Suppressor macrophage treated with lipopolysaccharide for 1 hour (primary cell): ENCODE measurements at regions not wholly inside any gene's neighbourhood (a gene's known extent, or its start where the extent isn't known, plus 50 kb on each side); places are given as distances from the start of the nearest gene placed in this dataset.
A peak's percentile ranks its signal among the peaks of the same experiment; 100 is the strongest.

ENCODE experiments used
- DNase-seq, 3 donors: peaks; one replicate each; pipeline ENCODE4 v3.0.0-alpha.2; 2020 to 2022

GRCh38 chr4:112896609-112897190 lies 152.8 kb upstream of the ANK2 start:
- no peak for DNase-seq

GRCh38 chr4:112897543-112897942 lies 151.9 kb upstream of the ANK2 start:
- no peak for DNase-seq

GRCh38 chr4:112898357-112899141 lies 150.9 kb upstream of the ANK2 start:
- DNase-seq, result no peak

DNA sequence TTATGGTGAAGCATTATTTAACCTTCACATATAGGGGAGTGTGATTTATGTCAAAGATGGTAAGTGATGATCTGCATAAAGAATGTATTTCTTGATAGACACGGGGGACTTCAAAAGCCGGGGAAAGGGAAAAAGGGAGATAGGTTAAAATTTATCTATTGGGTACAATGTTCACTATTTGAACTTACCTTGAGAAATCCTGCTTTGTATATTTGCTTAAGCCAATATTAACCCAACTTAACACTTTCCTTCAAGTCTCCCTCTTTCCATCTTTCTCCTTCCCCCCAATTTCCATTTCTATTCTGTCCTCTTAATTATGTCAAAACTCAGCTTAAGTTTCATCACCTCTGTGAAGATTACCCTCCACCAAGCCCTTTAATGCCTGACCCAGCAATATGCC lies 149.0 kb upstream of the ANK2 start:
- DNase-seq, result no peak

- DNase-seq, result no peak
Observed at GRCh38 chr4:112901962-112902411, 147.5 kb upstream of the ANK2 start.

DNA sequence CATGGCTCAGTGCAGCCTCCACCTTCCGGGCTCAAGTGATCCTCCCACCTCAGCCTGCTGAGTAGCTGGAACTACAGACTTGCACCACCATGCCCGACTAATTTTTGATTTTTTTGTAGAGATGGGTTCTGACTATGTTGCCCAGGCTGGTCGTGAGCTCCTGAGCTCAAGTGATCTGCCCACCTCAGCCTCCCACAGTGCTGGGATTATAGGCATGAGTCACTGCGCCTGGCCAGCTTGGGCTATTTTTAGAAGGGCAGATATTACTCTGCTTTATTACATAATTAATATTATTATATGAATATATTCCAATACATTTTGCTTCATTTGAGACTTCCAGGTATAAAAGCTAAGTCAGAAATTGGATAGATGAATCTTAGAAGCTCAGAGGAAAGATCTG lies 143.7 kb upstream of the ANK2 start:
- no peak for DNase-seq

DNA sequence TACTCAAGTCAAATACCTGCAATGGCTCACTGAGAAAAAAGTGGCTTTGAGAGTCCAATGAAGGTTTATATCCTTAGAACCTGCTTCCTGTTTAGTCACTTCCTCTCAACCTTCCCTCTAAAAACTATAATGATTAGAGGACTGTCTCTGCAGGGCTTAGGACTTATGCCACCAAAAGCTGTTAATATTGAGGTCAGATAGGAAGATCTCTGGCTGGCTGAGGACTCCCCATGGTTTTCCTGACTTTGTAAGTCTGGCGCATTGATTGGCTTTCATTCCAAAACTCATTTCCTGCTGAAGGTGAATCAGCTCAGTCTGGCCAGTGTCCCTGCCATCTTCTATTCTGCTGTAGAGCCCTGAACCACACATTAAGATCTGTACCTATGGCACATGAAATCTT lies 140.9 kb upstream of the ANK2 start:
- DNase-seq, result no peak

- no peak for DNase-seq
Observed at GRCh38 chr4:112910109-112910736, 139.2 kb upstream of the ANK2 start.

DNA sequence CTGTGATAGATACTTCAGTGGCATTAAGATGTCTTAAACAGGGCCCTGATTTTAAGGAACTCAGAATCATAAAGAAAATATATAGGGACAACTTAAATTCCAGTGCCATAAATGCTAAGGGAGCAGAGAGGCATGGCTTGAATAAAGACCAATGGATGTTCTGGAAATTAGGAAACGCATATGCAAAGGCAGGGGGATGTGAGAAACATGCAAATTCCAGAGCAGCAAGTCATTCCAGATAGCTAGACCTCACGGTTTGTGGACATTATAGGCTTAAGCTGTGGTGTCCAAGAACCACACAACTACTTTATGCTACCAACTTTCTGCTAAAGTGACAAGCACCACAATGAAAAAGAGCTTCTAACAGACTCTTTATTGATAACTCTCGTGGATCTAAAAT lies 132.6 kb upstream of the ANK2 start:
- DNase-seq, result no peak

- no peak for DNase-seq
Observed at GRCh38 chr4:112923516-112923915, 125.9 kb upstream of the ANK2 start.

DNA sequence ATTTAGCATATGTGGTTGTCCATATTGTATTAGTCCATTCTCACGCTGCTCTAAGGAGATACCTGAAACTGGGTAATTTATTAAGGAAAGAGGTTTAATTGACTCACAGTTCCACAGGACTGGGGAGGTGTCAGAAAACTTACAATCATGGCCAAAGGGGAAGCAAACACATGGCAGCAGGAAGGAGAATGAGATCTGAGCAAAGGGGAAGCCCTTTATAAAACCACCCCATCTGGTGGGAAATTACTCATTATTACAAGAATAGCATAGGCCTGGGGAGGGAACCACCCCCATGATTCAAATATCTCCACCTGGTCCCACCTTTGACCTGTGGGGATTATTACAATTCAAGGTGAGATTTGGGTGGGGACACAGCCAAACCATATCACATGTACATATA lies 122.6 kb upstream of the ANK2 start:
- peak in 1 of 3 donors; percentile 23 for DNase-seq

GRCh38 chr4:112927544-112927943 lies 121.9 kb upstream of the ANK2 start:
- no peak for DNase-seq

GRCh38 chr4:112931001-112931400 lies 118.5 kb upstream of the ANK2 start:
- DNase-seq, result no peak

DNA sequence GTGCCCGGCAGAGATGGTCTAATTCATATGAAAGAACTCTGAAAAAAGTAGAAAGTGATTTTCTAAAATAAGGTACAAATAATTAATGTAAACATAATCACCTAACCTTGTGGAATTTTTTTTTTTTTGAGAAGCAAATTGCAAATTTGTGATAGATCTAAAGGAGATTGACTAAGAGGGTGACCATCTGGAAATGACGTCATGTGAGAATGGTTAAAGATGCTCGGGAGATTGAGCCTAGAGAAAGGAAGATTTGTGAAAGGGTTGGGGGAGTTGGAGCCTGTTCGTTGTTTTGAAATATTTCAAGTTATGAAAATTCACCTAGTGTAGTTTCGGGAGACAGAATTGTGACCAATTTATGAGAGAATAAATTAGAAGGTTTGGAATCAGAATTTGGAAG lies 115.7 kb upstream of the ANK2 start:
- no peak for DNase-seq

DNA sequence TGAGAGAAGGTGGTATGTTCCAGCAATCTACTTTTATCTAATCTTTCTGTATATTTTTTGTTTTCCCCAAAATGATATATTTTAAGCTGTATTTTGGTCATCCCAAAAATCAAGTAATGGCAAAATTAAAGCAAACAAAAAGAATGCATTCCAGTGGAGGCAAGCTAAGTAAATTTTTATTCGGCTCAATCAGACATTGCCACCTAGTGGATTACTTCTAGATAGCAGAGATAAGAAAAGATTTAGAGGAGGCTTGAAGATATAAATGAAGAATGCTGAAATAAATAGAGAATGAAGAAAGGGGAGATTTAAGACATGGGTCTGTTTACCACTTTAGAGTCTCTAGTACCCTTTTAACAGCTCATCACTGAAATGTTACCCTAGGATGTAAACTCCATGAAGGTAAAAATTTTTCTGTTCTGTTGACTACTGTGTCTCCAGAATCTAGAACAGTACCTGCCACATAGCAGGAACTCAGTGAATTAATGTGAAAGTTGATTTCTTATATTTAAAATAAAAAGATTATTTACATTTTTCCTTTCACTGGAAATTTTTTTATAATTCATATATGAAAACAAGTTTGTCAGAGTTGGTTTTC lies 110.9 kb upstream of the ANK2 start:
- peak; percentile 40 to 65 (median 48) for DNase-seq

DNA sequence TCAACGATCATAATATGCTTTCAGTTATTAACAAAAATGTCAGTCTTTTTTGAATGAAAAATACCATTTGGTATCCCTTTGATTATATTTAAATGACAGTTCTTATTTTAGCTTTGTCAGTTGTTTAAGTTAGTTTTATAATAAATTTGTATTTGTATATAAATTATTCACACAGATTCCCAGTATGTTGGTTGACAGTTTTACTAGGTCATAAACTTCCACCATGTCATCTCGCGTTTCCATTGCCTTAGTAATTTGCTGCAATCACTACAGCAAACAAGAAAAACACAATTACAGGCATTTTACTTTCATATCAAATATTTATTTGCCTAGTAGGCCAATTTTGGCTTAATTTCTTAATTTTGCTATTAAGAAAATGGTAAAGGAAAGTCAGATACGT lies 109.6 kb upstream of the ANK2 start:
- DNase-seq, result no peak

DNA sequence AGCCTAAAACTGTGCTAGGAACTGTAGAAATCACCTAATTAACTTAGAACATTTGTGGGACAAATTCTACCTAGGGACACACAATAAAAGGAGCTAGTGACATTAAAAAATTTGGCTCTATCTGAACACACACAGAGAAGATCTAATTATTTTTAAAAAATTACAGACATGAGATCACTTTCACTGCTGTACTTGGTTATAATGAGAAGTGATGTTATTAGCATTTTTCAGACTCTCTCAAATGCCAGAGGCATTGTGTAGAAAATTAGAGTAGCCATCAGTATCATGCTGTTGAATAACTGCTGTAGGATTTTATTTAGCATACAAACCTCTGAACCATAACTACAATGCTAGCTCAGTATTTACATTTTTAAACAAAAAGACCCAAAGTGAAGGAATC lies 109.1 kb upstream of the ANK2 start:
- DNase-seq, result no peak

GRCh38 chr4:112942077-112942476 lies 107.4 kb upstream of the ANK2 start:
- DNase-seq, result no peak

- DNase-seq, result no peak
Observed at GRCh38 chr4:112942997-112943396, 106.5 kb upstream of the ANK2 start.

GRCh38 chr4:112944006-112944405 lies 105.4 kb upstream of the ANK2 start:
- no peak for DNase-seq

DNA sequence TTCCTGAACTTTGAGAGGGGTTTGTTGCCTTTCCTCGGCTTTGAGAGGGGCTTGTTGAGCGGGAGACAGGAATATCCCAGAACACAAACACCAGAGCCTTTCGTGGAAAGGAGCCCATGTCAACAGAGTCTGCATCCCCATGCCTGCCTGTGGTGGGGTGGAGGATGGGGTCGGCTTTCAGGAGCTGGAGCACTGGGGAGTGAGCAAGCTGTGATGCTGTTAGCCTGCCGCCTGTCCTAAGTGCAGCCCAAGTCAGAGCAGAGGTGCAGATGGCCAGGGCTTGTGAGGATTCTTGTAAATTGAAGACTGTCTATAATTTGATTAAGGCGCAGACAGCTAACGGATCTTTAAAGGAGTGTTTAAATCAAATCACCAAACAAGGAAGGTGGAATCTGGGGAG lies 103.3 kb upstream of the ANK2 start:
- no peak for DNase-seq

- DNase-seq, result no peak
Observed at GRCh38 chr4:112947616-112948015, 101.8 kb upstream of the ANK2 start.

DNA sequence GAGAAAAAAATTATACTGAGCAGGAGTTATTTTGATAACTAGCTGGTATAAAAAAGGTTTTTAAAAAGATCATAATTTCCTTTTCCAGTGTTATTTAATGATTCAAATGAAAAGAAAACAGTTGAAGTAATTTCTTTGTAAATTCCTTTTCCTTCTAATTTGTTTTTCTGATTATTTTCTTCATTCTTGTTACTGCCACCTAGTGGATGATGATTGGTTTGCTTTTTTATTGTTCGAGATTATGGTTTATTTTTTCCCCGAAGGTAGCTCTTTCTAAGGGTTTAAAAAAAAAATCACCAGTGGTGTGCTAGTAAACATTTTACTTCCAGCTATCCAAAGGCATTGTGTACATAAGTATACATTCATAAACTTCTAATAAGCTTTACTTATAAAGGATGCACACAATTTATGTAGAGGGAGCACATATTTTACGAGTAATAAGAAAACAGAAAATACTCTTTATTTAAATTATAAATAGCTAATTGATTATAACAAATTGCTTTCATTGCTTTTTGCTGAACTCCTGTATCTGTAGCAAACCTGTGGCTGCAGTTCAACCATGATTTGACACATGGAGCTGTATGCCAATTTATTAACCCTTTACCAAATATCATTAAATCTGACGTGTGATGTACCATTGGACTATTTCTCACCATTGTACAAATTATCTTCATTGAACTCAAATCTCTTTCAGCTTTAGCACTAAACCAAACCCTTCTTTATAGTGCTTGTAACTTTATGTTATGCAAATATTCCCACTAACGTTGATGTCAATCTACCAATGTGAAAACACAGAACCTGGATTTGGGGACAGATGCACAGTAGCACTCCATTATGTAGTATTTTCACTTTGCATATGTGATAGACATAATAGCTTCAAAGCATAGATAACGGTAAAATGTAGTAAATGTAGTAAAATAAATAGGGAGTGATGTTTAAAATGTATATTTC lies 97.8 kb upstream of the ANK2 start:
- DNase-seq, result peak; percentile 16 to 42 (median 27)
